ENCODE measurements at regions not wholly inside any gene's neighbourhood (a gene's known extent, or its start where the extent isn't known, plus 50 kb on each side); places are given as distances from the start of the nearest gene placed in this dataset.

DNA sequence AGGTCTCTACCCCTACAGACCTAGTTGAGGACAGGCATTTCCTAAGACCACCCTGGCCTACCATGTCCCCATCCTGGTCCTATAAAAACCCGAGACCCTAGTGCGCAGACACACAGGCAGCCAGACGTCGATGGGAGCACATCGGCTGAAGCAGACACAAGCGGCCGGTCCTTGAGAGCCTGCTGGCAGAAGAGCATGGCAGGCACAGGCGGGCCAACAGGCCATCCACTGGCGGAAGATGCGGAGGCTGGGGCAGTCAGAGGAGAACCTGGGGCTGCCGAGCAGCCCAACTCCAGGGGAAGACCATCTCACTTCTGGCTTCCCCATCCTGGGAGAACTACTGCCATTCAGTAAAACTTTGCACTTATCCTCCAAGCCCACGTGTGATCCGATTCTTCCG is 396.8 kb downstream of the AEBP2 start:
- TF ChIP-seq, protein P1, sequence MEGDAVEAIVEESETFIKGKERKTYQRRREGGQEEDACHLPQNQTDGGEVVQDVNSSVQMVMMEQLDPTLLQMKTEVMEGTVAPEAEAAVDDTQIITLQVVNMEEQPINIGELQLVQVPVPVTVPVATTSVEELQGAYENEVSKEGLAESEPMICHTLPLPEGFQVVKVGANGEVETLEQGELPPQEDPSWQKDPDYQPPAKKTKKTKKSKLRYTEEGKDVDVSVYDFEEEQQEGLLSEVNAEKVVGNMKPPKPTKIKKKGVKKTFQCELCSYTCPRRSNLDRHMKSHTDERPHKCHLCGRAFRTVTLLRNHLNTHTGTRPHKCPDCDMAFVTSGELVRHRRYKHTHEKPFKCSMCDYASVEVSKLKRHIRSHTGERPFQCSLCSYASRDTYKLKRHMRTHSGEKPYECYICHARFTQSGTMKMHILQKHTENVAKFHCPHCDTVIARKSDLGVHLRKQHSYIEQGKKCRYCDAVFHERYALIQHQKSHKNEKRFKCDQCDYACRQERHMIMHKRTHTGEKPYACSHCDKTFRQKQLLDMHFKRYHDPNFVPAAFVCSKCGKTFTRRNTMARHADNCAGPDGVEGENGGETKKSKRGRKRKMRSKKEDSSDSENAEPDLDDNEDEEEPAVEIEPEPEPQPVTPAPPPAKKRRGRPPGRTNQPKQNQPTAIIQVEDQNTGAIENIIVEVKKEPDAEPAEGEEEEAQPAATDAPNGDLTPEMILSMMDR (IDR thresholded peaks at IDR 0.05; ENCODE audit: low read depth, low read length, poor library complexity, severe bottlenecking), result no peak
- no peak for TF ChIP-seq EZH2phosphoT487 (IDR thresholded peaks at IDR 0.05; ENCODE audit: borderline replicate concordance, low read length)
